GM18507 (cell line): ENCODE measurements at regions not wholly inside any gene's neighbourhood (a gene's known extent, or its start where the extent isn't known, plus 50 kb on each side); places are given as distances from the start of the nearest gene placed in this dataset.

Source experiments
- DNase-seq: peaks from one replicate; pipeline ENCODE4 v3.0.0; 2011; ENCODE audit warnings: low read depth; ENCODE audit not compliant: insufficient read length; ENCODE audit errors: extremely low spot score
- FAIRE-seq: peaks from 2 replicates; lab custom pipeline; 2011; peaks lifted over from hg19 to GRCh38; lab: Jason Lieb, UNC

- DNase-seq, result no peak
- no peak for FAIRE-seq
Measured at GRCh38 chr10:15462253-15462897, 91.3 kb upstream of the FAM171A1 start.

DNA sequence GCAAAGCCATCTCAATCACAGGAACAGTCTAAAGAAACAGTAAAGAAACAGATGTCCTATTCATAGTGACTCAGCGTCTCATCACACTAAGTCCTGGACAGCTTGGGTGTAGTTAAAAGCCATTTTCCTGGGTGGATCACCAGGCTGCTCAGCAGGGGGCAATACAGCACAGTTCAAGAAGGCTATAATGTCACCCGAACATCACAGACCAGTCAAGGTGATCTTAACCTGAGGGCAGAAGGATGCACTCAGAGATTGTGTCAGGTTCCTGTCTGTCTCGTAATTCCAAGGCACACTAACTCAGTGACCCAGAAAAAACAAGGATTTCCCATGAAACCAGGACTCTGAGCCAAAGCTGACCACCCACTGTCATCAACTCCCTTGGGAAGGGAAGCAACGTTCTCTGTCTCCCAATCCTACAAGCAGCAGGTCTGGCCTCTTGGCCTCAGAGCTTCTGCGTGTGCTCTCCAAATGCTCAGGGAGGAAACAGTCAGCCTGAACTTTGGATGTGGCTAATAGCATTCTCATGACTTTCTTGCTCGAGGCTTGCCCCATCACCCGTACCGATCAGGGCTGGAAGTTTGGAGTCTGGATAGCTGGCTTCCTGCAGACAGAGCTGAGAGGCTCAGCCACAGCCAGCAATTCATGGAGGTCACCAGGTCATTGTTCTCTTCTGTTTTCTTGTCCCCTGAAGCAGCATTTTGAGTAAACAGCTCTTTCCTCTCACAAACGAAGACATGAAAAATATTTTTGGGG is 90.4 kb upstream of the FAM171A1 start:
- DNase-seq (no peak), FAIRE-seq (no peak)

GRCh38 chr10:15460661-15461060 is 89.6 kb upstream of the FAM171A1 start:
- DNase-seq (no peak), FAIRE-seq (no peak)

DNA sequence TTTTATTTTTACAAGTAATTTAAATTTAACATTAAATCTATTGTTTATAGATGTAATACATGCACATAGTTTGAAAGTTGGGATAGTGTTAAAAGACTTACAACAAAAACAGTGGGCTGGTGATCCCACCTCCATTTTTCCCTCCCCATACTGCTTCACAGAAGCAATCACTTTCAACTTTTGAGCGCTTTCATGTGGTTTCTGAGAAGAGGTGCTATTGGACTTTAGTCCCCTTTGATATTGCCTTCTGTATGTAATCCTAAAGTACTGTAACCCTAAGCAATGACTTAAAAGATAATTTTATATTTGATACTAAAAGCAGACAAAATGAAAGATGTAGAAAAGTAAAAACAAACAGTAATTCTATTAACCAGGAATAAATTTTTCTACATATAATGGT is 88.1 kb upstream of the FAM171A1 start:
- FAIRE-seq (no peak), DNase-seq (no peak)

DNA sequence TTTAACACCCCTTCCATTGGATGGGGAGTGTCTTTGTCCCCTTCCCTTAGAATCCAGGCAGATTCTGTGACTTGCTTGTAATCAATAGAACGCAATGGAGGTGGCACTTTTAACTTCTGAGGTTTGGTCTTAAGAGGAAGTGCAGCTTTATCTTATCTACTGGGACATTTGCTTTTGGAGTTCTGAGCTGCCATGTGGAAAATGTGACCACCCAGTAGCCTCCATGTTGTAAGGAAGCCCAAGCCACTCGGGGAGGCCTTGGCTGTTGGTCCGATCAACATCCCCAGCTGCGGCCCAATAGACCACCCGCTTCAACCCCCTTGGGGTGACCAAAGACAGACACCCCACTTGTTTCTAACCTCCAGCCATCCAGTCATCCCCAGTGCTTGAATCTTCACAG is 86.3 kb upstream of the FAM171A1 start:
- no peak for DNase-seq
- FAIRE-seq, result no peak

DNA sequence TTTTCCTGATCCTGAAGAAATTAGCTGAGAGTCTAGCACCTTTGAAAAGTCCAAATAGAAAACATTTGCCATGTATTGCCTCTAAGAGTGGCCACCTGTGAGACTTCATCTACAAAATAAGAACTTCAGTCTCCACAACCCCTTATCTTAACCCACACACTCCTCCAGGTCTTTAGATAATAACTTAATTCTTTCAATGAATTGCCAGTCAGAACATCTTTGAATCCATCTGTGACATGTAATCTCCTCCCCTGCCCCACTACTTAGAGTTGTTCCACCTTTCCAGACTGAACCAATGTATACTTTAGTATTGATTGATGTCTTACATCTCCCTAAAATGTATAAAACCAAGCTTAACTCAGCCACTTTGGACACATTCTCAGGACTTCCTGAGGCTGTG is 84.4 kb upstream of the FAM171A1 start:
- DNase-seq (no peak), FAIRE-seq (no peak)

DNA sequence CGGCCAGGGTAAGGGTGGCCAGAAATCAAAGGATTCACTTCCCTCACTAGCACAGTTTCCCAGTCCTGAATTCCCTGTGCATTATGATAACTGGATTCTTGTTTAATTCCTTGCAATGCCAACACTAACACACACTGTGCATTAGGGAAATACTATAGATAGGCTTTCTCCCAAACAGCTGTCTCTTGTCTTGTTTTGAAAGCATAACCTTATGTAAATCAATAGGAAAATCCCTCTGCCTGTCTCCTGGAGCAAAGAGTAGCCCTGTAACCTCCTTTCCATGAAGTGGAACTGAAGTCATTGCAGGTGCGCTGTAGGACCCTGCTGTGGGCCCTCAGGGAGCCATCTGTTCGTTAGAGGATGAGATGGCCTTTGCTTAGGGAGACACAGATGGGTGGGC is 82.8 kb upstream of the FAM171A1 start:
- DNase-seq, result no peak
- no peak for FAIRE-seq

GRCh38 chr10:15453457-15453856 is 82.4 kb upstream of the FAM171A1 start:
- DNase-seq (no peak), FAIRE-seq (no peak)

DNA sequence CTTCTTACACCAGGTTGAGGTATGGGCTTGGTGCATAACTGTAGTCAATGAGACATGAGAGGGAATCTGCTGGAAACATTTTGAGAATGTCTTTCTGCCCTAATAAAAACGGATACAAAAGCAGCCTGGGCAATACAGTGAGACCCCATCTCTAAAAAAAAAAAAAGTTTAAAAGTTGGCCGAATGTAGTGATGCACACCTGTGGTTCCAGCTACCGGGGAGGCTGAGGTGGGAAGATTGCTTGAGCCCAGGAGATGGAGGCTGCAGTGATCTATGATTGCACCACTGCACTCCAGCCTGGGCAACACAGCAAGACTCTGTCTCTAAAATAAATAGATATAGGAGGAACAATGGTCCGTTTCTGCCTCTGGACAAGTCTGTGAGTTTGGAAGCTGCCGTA is 81.5 kb upstream of the FAM171A1 start:
- no peak for FAIRE-seq

GRCh38 chr10:15451137-15452094 is 80.3 kb upstream of the FAM171A1 start:
- DNase-seq (no peak), FAIRE-seq (no peak)

More for the DNA sequence above, 81.5 kb upstream of the FAM171A1 start:
- DNase-seq, result no peak

GRCh38 chr10:15448598-15448997 is 77.5 kb upstream of the FAM171A1 start:
- DNase-seq (no peak), FAIRE-seq (no peak)

DNA sequence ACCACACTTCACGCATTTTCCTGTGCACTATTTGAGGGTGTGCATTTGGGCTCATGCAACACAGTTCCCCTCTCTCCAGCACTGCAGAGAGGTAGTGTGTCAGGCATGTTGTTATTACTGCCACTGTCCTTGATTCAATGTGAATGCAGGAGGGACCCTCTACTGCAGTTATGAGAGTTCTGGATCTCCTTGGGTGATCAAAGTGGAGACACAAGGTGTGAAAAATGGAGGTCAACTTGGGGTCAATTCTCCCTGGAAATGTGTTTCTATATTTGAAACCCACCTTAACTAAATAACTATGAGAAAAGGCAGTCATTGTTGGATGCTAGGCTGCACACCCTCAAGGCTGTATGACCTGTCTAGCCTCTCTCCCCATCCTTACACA is 73.9 kb upstream of the FAM171A1 start:
- DNase-seq, result no peak
- FAIRE-seq, result no peak

DNA sequence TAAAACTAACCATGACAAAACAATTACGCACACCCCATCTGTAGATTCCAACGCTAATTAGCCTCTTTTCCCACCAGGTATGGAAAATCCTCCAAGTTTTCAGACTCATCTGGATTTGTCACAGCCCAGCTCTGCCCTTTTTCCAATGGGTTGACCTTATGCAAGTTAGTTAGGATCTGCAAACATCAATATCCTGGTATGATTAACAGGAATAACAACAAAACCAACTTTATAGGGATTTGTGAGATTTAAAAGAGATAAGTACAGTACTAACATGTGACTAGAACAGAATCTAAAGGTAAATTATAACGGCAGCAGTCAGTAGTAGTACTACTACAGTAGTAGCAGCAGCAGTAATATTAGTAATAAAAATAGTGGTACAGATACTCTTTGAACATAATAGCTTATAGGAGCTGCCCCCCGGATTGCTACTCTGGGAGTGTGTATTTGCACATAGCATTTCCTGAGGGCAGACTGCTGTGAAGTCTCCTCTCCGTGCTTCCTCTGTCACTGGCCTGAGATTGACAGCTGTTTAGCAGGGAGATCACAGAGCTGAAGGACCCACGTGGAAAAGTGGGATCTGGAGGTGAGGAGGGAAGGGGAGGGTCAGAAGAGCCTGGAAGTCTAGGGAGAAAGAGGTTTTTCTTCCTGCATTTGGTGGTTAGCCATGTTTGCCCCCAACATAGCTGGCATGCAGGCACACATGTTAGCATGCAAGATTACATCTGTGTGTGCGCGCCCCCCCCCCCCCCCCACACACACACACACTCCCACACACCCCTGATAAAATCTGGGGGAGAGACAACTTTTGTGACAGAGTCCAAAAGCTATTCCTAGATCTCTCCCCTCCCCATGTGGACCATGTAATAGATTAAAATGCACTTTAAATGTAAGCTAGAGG is 73.3 kb upstream of the FAM171A1 start:
- no peak for DNase-seq
- no peak for FAIRE-seq

DNA sequence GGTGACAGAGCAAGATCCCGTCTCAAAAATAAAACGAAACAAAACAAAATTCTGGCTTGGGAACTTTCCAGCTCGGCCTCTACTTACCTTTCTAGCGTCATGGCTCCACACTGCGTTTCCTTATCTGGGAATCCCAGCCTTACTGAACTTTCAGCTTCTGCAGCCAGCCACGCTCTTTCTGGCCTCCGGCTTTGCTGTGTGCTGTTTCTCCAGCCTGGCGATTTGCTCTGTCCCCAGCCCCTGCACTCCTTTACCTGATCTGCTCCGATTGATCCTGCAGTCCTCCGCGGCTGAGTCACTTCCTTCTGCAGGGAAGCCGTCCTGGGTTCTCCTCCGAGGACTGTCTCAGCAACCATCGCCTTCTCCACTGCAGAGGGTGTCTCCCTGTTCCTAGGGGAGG is 71.0 kb upstream of the FAM171A1 start:
- DNase-seq (no peak), FAIRE-seq (no peak)

DNA sequence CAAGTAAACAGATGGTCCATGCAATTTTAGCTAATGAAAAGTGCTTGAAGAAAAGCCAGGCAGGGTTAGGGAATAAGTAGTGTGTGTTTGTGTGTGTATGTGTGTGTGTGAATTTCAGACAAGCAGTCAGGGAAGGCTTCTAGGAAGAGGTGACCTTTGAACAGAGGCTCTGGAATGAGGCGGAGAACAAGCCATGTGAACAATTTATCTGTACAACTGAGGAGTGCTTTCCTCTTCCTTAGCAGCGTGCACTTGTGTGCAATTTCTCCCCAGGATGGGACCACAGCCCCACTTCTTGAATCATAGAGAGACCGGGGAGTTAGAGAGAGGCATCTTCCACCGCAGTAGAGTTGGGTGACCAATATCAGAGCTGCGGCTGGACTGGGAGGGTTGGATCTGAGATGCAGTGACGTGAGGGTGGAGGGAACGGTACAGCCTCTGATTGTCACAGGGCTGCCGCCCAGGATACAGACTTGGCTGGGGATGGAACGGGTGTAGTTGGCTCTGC is 69.2 kb upstream of the FAM171A1 start:
- DNase-seq, result no peak
- FAIRE-seq, result no peak

GRCh38 chr10:15439341-15439842 is 68.3 kb upstream of the FAM171A1 start:
- FAIRE-seq (no peak), DNase-seq (no peak)

DNA sequence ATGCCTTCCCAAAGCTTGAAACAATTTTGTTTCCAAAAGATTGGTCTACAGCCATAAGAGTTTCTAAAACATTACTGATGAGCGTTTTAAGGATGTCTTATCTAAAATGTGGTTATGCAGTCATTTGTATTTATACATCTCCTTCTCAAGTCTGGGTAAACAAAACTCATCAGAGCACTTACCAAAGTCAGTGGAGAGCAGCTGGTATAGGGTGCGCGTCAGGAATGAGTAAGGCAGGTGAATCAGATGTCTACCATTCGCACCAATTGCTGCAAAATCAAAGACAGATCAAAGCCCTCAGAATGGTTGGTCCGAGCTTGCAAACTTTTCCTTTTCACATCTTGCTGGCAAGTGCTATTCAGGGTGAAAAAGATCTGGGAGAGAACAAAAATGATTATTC is 65.6 kb upstream of the FAM171A1 start:
- FAIRE-seq, result no peak
- DNase-seq, result no peak

- DNase-seq (peak; percentile 18), FAIRE-seq (peak; percentile 82)
Measured at GRCh38 chr10:15433850-15434537, 62.9 kb upstream of the FAM171A1 start.
